Sigmoid colon (tissue), 6 donors: ENCODE measurements at regions not wholly inside any gene's neighbourhood (a gene's known extent, or its start where the extent isn't known, plus 50 kb on each side); places are given as distances from the start of the nearest gene placed in this dataset.

Source experiments
- DNase-seq: peaks from one replicate; pipeline ENCODE4 v3.0.0-alpha.2; 2019
- H3K27ac ChIP-seq, 4 donors: fragments of 200-600 bp; sonication (generic); one replicate each; pipeline ENCODE4 v1.5.1; 2016 to 2019; ENCODE audit warnings: mild to moderate bottlenecking in 1 of 4
- H3K27me3 ChIP-seq, 3 donors: fragments of 200-600 bp; sonication (generic); one replicate each; pipeline ENCODE4 v1.5.1; 2019; ENCODE audit warnings: mild to moderate bottlenecking in 1 of 3
- H3K36me3 ChIP-seq, 4 donors: fragments of 200-600 bp; sonication (generic); one replicate each; pipeline ENCODE4 v1.5.1; 2016 to 2019
- H3K4me1 ChIP-seq, 4 donors: fragments of 200-600 bp; sonication (generic); one replicate each; pipeline ENCODE4 v1.5.1; 2017 to 2019
- H3K4me3 ChIP-seq, 4 donors: fragments of 200-600 bp; sonication (generic); one replicate each; pipeline ENCODE4 v1.5.1; 2017 to 2019; ENCODE audit warnings: mild to moderate bottlenecking in 2 of 4, moderate library complexity in 1 of 4
- H3K9me3 ChIP-seq, 4 donors: fragments of 200-600 bp in 3 of 4; sonication (generic) in 3 of 4; one replicate each; pipeline versions ENCODE4 v1.5.1 to v1.6.1; 2013 to 2019
- CTCF ChIP-seq, 4 experiments: fragments of 450-650 bp in 3 of 4; fragments of 200-600 bp in 1 of 4; IDR thresholded peaks; one replicate each; pipeline ENCODE4 v1.5.1; 2016 to 2019; ENCODE audit warnings: antibody characterized with exemption in 4 of 4, mild to moderate bottlenecking in 3 of 4, moderate library complexity in 2 of 4
- EP300 ChIP-seq, 4 donors: sonication (generic); formaldehyde crosslinking; IDR thresholded peaks; one replicate each; pipeline ENCODE4 v1.6.1; 2017; ENCODE audit warnings: antibody characterized with exemption in 4 of 4
- POLR2A ChIP-seq, 2 donors: fragments of 450-650 bp; IDR thresholded peaks; one replicate each; pipeline ENCODE4 v1.6.1; 2016; ENCODE audit warnings: antibody characterized with exemption in 2 of 2, mild to moderate bottlenecking in 2 of 2, moderate library complexity in 2 of 2
- POLR2AphosphoS5 ChIP-seq, 4 donors: sonication (generic); formaldehyde crosslinking; IDR thresholded peaks; one replicate each; pipeline ENCODE4 v1.6.1; 2017; ENCODE audit warnings: antibody characterized with exemption in 4 of 4
- WGBS, 2 donors: extraction: QIAGEN DNeasy Blood & Tissue Kit; methylation state at CpG; one replicate each; pipeline ENCODE4 v1.1.7; 2013; 5-methylcytosine and 5-hydroxymethylcytosine counted together
- intact Hi-C: fragments of 100-400 bp; cut with DNase I; formaldehyde crosslinking; loops from one replicate; pipeline ENCODE4 v1.15.1; 2023
- donor health status: healthy with polysubstance abuse.
- donor health status: healthy.

GRCh38 chr13:84413016-84413415 is 530.7 kb upstream of the SLITRK1 start:
- TF ChIP-seq CTCF (IDR thresholded peaks at IDR 0.05): no peak
- TF ChIP-seq EP300 (IDR thresholded peaks at IDR 0.05): no peak
- TF ChIP-seq POLR2A (IDR thresholded peaks at IDR 0.05): no peak
- TF ChIP-seq POLR2AphosphoS5 (IDR thresholded peaks at IDR 0.05): no peak
- no peaks in the 10 kb centered on the region for H3K4me1 ChIP-seq
- DNase-seq: no peak
- no peaks in the 10 kb centered on the region for H3K9me3 ChIP-seq
- intact Hi-C loops: no loop called here
- no peak overlapping the region for H3K4me3 ChIP-seq
- H3K27ac ChIP-seq: no peak overlapping the region
- WGBS, 2 donors: 72 to 90% methylated on average over 2 of the region's 2 CpGs
- H3K36me3 ChIP-seq: no peaks in the 10 kb centered on the region
- no peaks in the 10 kb centered on the region for H3K27me3 ChIP-seq

- Histone ChIP-seq H3K27ac (no peak overlapping the region), H3K4me3 (no peak overlapping the region), H3K4me1 (no peaks in the 10 kb centered on the region), H3K36me3 (no peaks in the 10 kb centered on the region), H3K27me3 (no peaks in the 10 kb centered on the region), H3K9me3 (no peaks in the 10 kb centered on the region)
- intact Hi-C loops: no loop called here
- TF ChIP-seq POLR2AphosphoS5 (IDR thresholded peaks at IDR 0.05): no peak
- TF ChIP-seq CTCF (IDR thresholded peaks at IDR 0.05): no peak
- no peak for TF ChIP-seq POLR2A (IDR thresholded peaks at IDR 0.05)
- TF ChIP-seq EP300 (IDR thresholded peaks at IDR 0.05): no peak
- no peak for DNase-seq
- WGBS, 2 donors: 80 to 89% methylated on average over 1 of the region's 1 CpG
Observed at GRCh38 chr13:84405286-84405685, 523.0 kb upstream of the SLITRK1 start.

- intact Hi-C loops: no loop called here
- no peak for DNase-seq
- 41 to 73% methylated on average over 2 of the region's 2 CpGs for WGBS, 2 donors
Observed at GRCh38 chr13:84400706-84401105, 518.4 kb upstream of the SLITRK1 start.

GRCh38 chr13:84399320-84400085 is 517.2 kb upstream of the SLITRK1 start:
- no peak for DNase-seq
- Histone ChIP-seq H3K27me3 (no peaks in the 10 kb centered on the region), H3K27ac (no peak overlapping the region), H3K4me3 (no peak overlapping the region), H3K36me3 (no peaks in the 10 kb centered on the region), H3K4me1 (no peaks in the 10 kb centered on the region), H3K9me3 (peaks cover 0 to 3% (median 1%) of the 10 kb centered on the region in 4 donors)
- intact Hi-C loops: no loop called here
- 63 to 84% methylated on average over 7 of the region's 7 CpGs for WGBS, 2 donors
- no peak for TF ChIP-seq POLR2AphosphoS5 (IDR thresholded peaks at IDR 0.05)
- no peak for TF ChIP-seq POLR2A (IDR thresholded peaks at IDR 0.05)
- TF ChIP-seq CTCF (IDR thresholded peaks at IDR 0.05): no peak
- TF ChIP-seq EP300 (IDR thresholded peaks at IDR 0.05): no peak

More at GRCh38 chr13:84400706-84401105, 518.4 kb upstream of the SLITRK1 start:
- H3K4me1 ChIP-seq: no peaks in the 10 kb centered on the region
- TF ChIP-seq POLR2AphosphoS5 (IDR thresholded peaks at IDR 0.05) (no peak), POLR2A (IDR thresholded peaks at IDR 0.05) (no peak), EP300 (IDR thresholded peaks at IDR 0.05) (no peak), CTCF (IDR thresholded peaks at IDR 0.05) (no peak)
- no peak overlapping the region for H3K27ac ChIP-seq
- H3K36me3 ChIP-seq: no peaks in the 10 kb centered on the region
- H3K27me3 ChIP-seq: no peaks in the 10 kb centered on the region
- H3K9me3 ChIP-seq: peaks cover 0 to 3% (median 1%) of the 10 kb centered on the region in 4 donors
- H3K4me3 ChIP-seq: no peak overlapping the region
